SU-DHL-6 (cell line): ENCODE measurements at regions not wholly inside any gene's neighbourhood (a gene's known extent, or its start where the extent isn't known, plus 50 kb on each side); places are given as distances from the start of the nearest gene placed in this dataset.

Source experiments
- H2AFZ ChIP-seq: fragments of 200-600 bp; sonication (generic); 2 replicates; pipeline ENCODE4 v1.6.1; 2014; ENCODE audit warnings: low read depth, mild to moderate bottlenecking, moderate library complexity, mixed read lengths, antibody characterized with exemption, low read length; ENCODE audit not compliant: severe bottlenecking
- H3F3A ChIP-seq: fragments of 200-600 bp; shearing (Covaris generic); 2 replicates; pipeline ENCODE4 v1.6.0; 2016; ENCODE audit warnings: antibody characterized with exemption, mild to moderate bottlenecking; ENCODE audit not compliant: insufficient read depth
- H3K27ac ChIP-seq: fragments of 200-600 bp; sonication (generic); 2 replicates; pipeline ENCODE4 v1.5.1; 2016; ENCODE audit warnings: low read depth, mild to moderate bottlenecking, low read length, moderate library complexity, mixed read lengths
- H3K27me3 ChIP-seq: fragments of 200-600 bp; sonication (generic), shearing (Covaris generic); 2 replicates; pipeline ENCODE4 v1.6.0; 2014; ENCODE audit warnings: mild to moderate bottlenecking, low read length
- H3K36me3 ChIP-seq: fragments of 200-600 bp; sonication (generic); 2 replicates; pipeline ENCODE4 v1.6.1; 2014; ENCODE audit warnings: mild to moderate bottlenecking, low read length, mixed read lengths
- H3K4me2 ChIP-seq: fragments of 300-600, 200-600 bp; shearing (Covaris generic), sonication (generic); 2 replicates; pipeline ENCODE4 v1.6.0; 2014; ENCODE audit warnings: low read length, low read depth, mild to moderate bottlenecking; ENCODE audit not compliant: poor library complexity, severe bottlenecking
- H3K4me3 ChIP-seq: fragments of 200-600 bp; sonication (generic); 2 replicates; pipeline ENCODE4 v1.5.1; 2014; ENCODE audit warnings: antibody characterized with exemption, low read length, mild to moderate bottlenecking, mixed read lengths; ENCODE audit not compliant: insufficient read depth, poor library complexity, severe bottlenecking
- H3K79me2 ChIP-seq: fragments of 200-600 bp; sonication (generic); 2 replicates; pipeline ENCODE4 v1.6.1; 2014; ENCODE audit warnings: mild to moderate bottlenecking, low read length, moderate library complexity; ENCODE audit not compliant: insufficient read depth
- H3K9ac ChIP-seq: fragments of 200-600 bp; sonication (generic); 2 replicates; pipeline ENCODE4 v1.7.0; 2014; ENCODE audit warnings: mild to moderate bottlenecking, low read length
- H3K9me2 ChIP-seq: fragments of 200-600 bp; sonication (generic); replicated peaks from 2 replicates; pipeline ENCODE4 v1.6.1; 2014; ENCODE audit warnings: low read length; ENCODE audit not compliant: insufficient read depth
- H3K9me3 ChIP-seq: fragments of 200-600 bp; sonication (generic); 2 replicates; pipeline ENCODE4 v1.6.1; 2014; ENCODE audit warnings: low read length, mixed read lengths; ENCODE audit not compliant: insufficient read depth
- H4K20me1 ChIP-seq: fragments of 200-600 bp; sonication (generic); 2 replicates; pipeline ENCODE4 v1.6.1; 2014; ENCODE audit warnings: low read depth, mild to moderate bottlenecking, antibody characterized with exemption, low read length, moderate library complexity, mixed read lengths
- CTCF ChIP-seq: fragments of 200-600 bp; sonication (generic); IDR thresholded peaks from one replicate; pipeline ENCODE4 v1.5.1; 2017; ENCODE audit warnings: antibody characterized with exemption, mild to moderate bottlenecking, low read length, moderate library complexity; ENCODE audit not compliant: insufficient read depth, poor library complexity, severe bottlenecking
- EZH2phosphoT487 ChIP-seq: fragments of 200-600 bp; sonication (generic), shearing (Covaris generic); conservative IDR thresholded peaks from 2 replicates; pipeline ENCODE4 v1.6.1; 2018; ENCODE audit warnings: mild to moderate bottlenecking, antibody characterized with exemption, low read length, moderate library complexity, mixed read lengths

GRCh38 chr2:78779761-78780160 is 245.7 kb upstream of the REG3G start:
- H3K4me2 ChIP-seq = no peak overlapping the region
- no peaks in the 10 kb centered on the region for H3K79me2 ChIP-seq
- TF ChIP-seq EZH2phosphoT487 (no peak), CTCF (no peak)
- no peaks in the 10 kb centered on the region for H3K9me3 ChIP-seq
- H3K27ac ChIP-seq = no peak overlapping the region
- no peaks in the 10 kb centered on the region for H3K9me2 ChIP-seq
- no peak overlapping the region for H3K9ac ChIP-seq
- H2AFZ ChIP-seq = no peak overlapping the region
- H3K4me3 ChIP-seq = no peak overlapping the region
- H3F3A ChIP-seq = no peaks in the 10 kb centered on the region
- H4K20me1 ChIP-seq = no peaks in the 10 kb centered on the region
- H3K36me3 ChIP-seq = no peaks in the 10 kb centered on the region
- no peaks in the 10 kb centered on the region for H3K27me3 ChIP-seq

- Histone ChIP-seq H4K20me1 (no peaks in the 10 kb centered on the region), H2AFZ (no peak overlapping the region), H3K27me3 (no peaks in the 10 kb centered on the region), H3K9me3 (no peaks in the 10 kb centered on the region), H3K9ac (no peak overlapping the region), H3K79me2 (no peaks in the 10 kb centered on the region), H3K27ac (no peak overlapping the region), H3K4me3 (no peak overlapping the region), H3K36me3 (no peaks in the 10 kb centered on the region), H3F3A (no peaks in the 10 kb centered on the region), H3K4me2 (no peak overlapping the region), H3K9me2 (no peaks in the 10 kb centered on the region)
- no peak for TF ChIP-seq CTCF
- TF ChIP-seq EZH2phosphoT487 = no peak
Observed at GRCh38 chr2:78780256-78780655, 245.2 kb upstream of the REG3G start.

GRCh38 chr2:78780864-78781583 is 244.5 kb upstream of the REG3G start:
- Histone ChIP-seq H2AFZ (no peak overlapping the region), H4K20me1 (no peaks in the 10 kb centered on the region), H3K4me2 (no peak overlapping the region), H3K36me3 (no peaks in the 10 kb centered on the region), H3K9ac (no peak overlapping the region), H3K9me2 (no peaks in the 10 kb centered on the region), H3K27ac (no peak overlapping the region), H3F3A (no peaks in the 10 kb centered on the region), H3K9me3 (no peaks in the 10 kb centered on the region), H3K27me3 (no peaks in the 10 kb centered on the region), H3K79me2 (no peaks in the 10 kb centered on the region), H3K4me3 (no peak overlapping the region)
- TF ChIP-seq EZH2phosphoT487 (no peak), CTCF (no peak)
